Epithelial cell of esophagus (primary cell): ENCODE measurements at regions not wholly inside any gene's neighbourhood (a gene's known extent, or its start where the extent isn't known, plus 50 kb on each side); places are given as distances from the start of the nearest gene placed in this dataset.

Source experiments
- DNase-seq: peaks from one replicate; pipeline ENCODE4 v3.0.0; 2010; ENCODE audit warnings: low read depth
- H3K4me3 ChIP-seq: 2 replicates; pipeline ENCODE4 v1.5.1; 2011; ENCODE audit warnings: mild to moderate bottlenecking, low read length, control low read depth
- TF ChIP-seq, protein P1 (sequence below): IDR thresholded peaks from 2 replicates; pipeline ENCODE4 v1.5.1; 2011; ENCODE audit warnings: low read depth, mild to moderate bottlenecking, low read length, control low read depth, inconsistent platforms; ENCODE audit not compliant: insufficient read depth; ENCODE audit errors: missing control alignments

DNA sequence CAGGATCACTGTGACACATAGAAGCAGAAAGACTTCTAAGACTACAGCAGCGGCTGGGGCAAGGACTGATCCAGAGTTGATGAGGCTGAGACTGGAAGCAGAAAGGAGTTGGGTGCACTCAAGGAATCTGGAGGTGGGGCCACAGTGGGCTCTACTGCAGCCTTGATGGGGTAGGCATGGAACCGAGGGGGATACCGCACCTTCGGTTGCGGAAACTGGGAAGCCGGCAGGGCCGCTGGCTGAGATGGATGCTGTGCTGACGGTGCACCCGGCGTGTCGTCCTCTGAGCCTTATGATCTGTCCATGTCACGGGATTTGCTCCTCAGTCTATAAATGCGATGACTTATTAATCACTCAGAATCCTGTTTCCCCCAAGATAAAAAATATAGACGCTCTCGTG is 473.5 kb upstream of the MYT1L start:
- TF ChIP-seq, protein P1, sequence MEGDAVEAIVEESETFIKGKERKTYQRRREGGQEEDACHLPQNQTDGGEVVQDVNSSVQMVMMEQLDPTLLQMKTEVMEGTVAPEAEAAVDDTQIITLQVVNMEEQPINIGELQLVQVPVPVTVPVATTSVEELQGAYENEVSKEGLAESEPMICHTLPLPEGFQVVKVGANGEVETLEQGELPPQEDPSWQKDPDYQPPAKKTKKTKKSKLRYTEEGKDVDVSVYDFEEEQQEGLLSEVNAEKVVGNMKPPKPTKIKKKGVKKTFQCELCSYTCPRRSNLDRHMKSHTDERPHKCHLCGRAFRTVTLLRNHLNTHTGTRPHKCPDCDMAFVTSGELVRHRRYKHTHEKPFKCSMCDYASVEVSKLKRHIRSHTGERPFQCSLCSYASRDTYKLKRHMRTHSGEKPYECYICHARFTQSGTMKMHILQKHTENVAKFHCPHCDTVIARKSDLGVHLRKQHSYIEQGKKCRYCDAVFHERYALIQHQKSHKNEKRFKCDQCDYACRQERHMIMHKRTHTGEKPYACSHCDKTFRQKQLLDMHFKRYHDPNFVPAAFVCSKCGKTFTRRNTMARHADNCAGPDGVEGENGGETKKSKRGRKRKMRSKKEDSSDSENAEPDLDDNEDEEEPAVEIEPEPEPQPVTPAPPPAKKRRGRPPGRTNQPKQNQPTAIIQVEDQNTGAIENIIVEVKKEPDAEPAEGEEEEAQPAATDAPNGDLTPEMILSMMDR = no peak
- DNase-seq = no peak
- H3K4me3 ChIP-seq = no peak overlapping the region

DNA sequence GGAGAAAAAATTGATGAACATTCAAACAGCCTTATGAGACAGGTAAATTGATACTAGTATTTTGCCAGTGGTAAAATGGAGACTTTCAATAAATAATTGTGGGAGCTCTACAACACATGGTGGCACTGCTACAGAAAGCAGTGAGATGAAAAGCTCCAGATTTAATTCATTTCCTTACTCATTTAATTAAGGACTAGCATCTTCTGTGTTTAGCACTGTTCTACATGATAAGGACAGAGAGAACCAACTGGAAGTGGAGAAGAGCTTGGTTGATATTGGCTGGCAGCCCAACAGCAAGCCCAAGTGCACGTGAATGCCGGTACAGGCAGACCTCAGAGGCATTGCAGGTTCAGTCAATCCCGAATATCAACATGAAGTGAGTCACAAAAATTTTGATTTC is 470.4 kb upstream of the MYT1L start:
- DNase-seq = no peak
- H3K4me3 ChIP-seq = no peak overlapping the region
- TF ChIP-seq, protein P1 = no peak

DNA sequence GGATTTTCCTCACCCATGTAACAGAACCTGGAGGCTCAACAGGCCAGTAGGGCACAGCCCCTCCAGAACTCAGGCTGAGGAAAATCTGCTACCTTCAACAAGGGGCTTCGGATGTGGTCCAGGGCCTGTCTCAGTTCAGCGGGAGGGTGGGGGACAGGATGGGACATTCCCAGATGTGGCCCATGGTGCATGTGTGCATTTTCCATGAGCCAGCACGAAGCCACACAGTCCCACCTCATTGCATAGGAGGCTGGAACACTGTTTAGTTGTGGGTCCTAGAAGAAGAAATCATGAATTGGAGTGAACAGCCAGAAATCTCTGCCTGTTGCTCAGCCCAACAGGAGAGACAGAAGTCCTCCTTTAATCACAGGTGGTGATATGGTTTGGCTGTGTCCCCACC is 469.6 kb upstream of the MYT1L start:
- no peak overlapping the region for H3K4me3 ChIP-seq
- TF ChIP-seq, protein P1 = no peak
- no peak for DNase-seq

DNA sequence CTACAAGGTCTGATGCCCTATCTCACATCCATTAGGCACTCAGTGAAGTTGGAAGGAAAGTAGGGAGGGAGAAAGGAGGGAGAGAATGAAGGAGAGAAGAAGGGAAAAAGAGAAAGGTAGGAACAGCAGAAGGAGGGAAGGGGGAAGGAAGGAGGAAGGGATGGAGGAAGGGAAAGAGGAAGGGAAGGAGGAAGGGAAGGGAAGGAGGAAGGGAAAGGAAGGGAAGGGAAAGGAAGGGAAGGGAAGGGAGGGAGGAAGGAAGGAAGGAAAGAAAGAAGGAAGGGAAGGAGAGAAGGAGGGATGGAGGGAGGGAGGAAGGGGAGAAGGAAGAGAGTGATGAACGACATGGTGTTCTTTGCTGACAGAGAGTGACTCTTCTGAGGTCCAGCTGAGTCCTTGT is 468.9 kb upstream of the MYT1L start:
- no peak for DNase-seq
- TF ChIP-seq, protein P1 = no peak
- H3K4me3 ChIP-seq = no peak overlapping the region

DNA sequence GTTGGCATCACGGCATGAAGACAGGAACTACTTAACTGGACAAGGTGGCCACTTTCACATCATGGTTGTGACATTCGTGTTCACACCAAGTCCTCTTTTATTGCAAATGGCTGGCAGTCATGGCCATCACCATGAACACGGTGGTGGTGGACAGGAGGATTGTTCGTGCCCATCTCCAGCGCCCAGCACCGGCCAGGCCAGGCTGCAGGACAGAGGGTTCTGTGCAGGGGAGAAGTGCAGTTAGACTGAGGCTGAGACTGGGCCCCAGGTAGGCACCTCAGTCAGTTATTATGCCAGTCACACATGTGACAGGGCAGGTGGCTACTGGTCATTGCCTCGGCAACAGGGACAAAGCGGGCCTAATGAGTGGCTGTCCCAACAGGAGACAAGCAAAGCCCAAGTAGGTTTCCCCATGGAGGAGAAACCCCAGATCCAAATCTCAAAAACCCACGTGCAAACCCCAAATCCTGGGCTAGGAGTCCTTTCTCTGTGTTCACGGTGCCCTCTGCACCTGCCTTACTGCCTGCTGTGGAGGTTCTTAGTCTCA is 468.1 kb upstream of the MYT1L start:
- TF ChIP-seq, protein P1 = no peak
- no peak for DNase-seq
- H3K4me3 ChIP-seq = no peak overlapping the region

DNA sequence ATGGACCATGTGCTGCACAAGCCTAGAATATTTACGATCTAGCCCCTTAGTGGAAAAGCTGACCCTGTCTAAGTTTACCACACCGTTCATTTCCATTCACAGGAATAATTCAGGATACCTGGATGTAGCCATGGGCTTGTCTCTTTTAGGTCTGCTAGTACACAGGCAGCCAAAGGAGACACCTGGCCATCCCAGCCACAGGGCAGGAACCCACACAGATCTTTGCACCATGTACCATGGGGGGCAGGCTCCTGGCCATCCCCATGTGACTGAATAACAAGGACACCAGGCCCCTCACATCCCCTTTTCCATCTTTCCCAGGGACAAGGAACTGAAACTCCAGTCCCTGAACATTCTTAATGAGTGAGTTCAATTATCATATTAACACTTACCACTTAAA is 467.3 kb upstream of the MYT1L start:
- no peak for DNase-seq
- H3K4me3 ChIP-seq = no peak overlapping the region
- TF ChIP-seq, protein P1 = no peak

DNA sequence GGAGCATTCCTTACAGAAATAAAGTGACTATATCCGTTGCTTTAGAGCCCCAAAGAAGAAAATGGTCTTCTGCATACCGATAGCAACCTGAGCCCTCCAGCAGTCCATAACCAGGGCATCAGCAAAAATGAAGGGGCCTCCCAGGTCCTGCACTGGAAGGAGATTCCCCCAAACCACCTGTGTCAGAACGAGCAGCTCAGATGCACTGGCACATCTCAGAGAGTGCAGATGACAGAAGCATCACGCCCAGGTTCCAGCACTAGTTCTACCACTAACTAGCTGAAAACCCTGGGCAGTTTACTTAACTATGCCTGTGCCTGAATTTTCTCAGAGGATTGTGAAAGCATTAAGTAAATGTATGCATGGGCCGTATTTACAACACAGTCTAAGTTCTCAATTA is 466.7 kb upstream of the MYT1L start:
- no peak for DNase-seq
- TF ChIP-seq, protein P1 = no peak

More for the DNA sequence above, 466.7 kb upstream of the MYT1L start:
- H3K4me3 ChIP-seq = no peak overlapping the region
